ENCODE measurements at regions not wholly inside any gene's neighbourhood (a gene's known extent, or its start where the extent isn't known, plus 50 kb on each side); places are given as distances from the start of the nearest gene placed in this dataset.

- TF ChIP-seq SP1 (IDR thresholded peaks at IDR 0.05; ENCODE audit: low read depth, low read length), result no peak
- TF ChIP-seq CTCF (IDR thresholded peaks at IDR 0.05; ENCODE audit: control extremely low read depth in 1 of 3, insufficient read depth in 1 of 3, low read depth in 1 of 3, low read length in 3 of 3), result no peak
- no peak for TF ChIP-seq ATF3 (IDR thresholded peaks at IDR 0.05; ENCODE audit: insufficient read depth, low read depth, low read length)
- no peak for TF ChIP-seq MAX (IDR thresholded peaks at IDR 0.05)
- TF ChIP-seq TEAD4 (IDR thresholded peaks at IDR 0.05; ENCODE audit: low read depth, low read length), result no peak
- TF ChIP-seq NRF1 (IDR thresholded peaks at IDR 0.05; ENCODE audit: low read depth, low read length), result no peak
- TF ChIP-seq EZH2 (IDR thresholded peaks at IDR 0.05; ENCODE audit: low read depth, low read length, severe bottlenecking), result no peak
- no peak for TF ChIP-seq CREB1 (IDR thresholded peaks at IDR 0.05)
- no peak for TF ChIP-seq POLR2A (IDR thresholded peaks at IDR 0.05; ENCODE audit: control extremely low read depth in 1 of 2, low read depth in 2 of 2, low read length in 2 of 2)
- no peak for TF ChIP-seq EP300 (IDR thresholded peaks at IDR 0.05; ENCODE audit: borderline replicate concordance in 1 of 2, low read depth in 2 of 2, low read length in 2 of 2)
- TF ChIP-seq HDAC2 (IDR thresholded peaks at IDR 0.05; ENCODE audit: borderline replicate concordance in 1 of 2, low read depth in 2 of 2, low read length in 2 of 2), result no peak
Observed at GRCh38 chr12:67754933-67755697, 106.6 kb downstream of the DYRK2 start.

All from H1 (cell line).